ENCODE measurements at regions not wholly inside any gene's neighbourhood (a gene's known extent, or its start where the extent isn't known, plus 50 kb on each side); places are given as distances from the start of the nearest gene placed in this dataset.

GRCh38 chr3:23686519-23686918 lies 119.2 kb upstream of the UBE2E1 start:
- Histone ChIP-seq H3K27ac (ENCODE audit: control insufficient read depth, insufficient read depth, low read length) (no peak overlapping the region), H3K36me3 (ENCODE audit: control insufficient read depth in 2 of 2, extremely low read depth in 1 of 2, insufficient read depth in 2 of 2, low read length in 2 of 2) (no peaks in the 10 kb centered on the region), H3K4me1 (ENCODE audit: control insufficient read depth, extremely low read depth, insufficient read depth, low read length) (peaks cover 14% of the 10 kb centered on the region), H3K9ac (ENCODE audit: control insufficient read depth, extremely low read depth, insufficient read depth, low read length) (no peak overlapping the region), H3K4me3 (ENCODE audit: control insufficient read depth in 2 of 3, extremely low read depth in 1 of 3, insufficient read depth in 2 of 3, low read depth in 1 of 3, low read length in 3 of 3) (no peak overlapping the region), H4K20me1 (ENCODE audit: control insufficient read depth, extremely low read depth, insufficient read depth, low read length) (no peaks in the 10 kb centered on the region), H2AFZ (ENCODE audit: control insufficient read depth, low read length) (no peak overlapping the region), H3K27me3 (ENCODE audit: control insufficient read depth, extremely low read depth, insufficient read depth, low read length) (no peaks in the 10 kb centered on the region), H3K4me2 (ENCODE audit: control insufficient read depth, extremely low read depth, insufficient read depth, low read depth, low read length) (peak overlapping the region; percentile 60), H3K9me3 (ENCODE audit: control insufficient read depth, low read depth, low read length) (no peaks in the 10 kb centered on the region), H3K9me1 (ENCODE audit: control insufficient read depth, extremely low read depth, insufficient read depth, low read length) (no peaks in the 10 kb centered on the region), H3K79me2 (ENCODE audit: control insufficient read depth, insufficient read depth, low read length) (no peaks in the 10 kb centered on the region)
- TF ChIP-seq EZH2 (IDR thresholded peaks at IDR 0.05; ENCODE audit: low read length) (no peak), CTCF (optimal IDR thresholded peaks at IDR 0.05 in 1 of 3, IDR thresholded peaks at IDR 0.05 in 1 of 3, conservative IDR thresholded peaks at IDR 0.05 in 1 of 3; ENCODE audit: extremely low read depth in 1 of 3, insufficient read depth in 2 of 3, low read length in 3 of 3) (no peak)
- dilution Hi-C loops (cut with MboI; ENCODE audit: extremely low pct_ligation_motif_present, low sequenced_read_pairs), result no loop called here
- DNase-seq (ENCODE audit: low read depth, low spot score) (no peak), FAIRE-seq (no peak)

- Histone ChIP-seq H3K9ac (ENCODE audit: control insufficient read depth, extremely low read depth, insufficient read depth, low read length) (no peak overlapping the region), H3K4me3 (ENCODE audit: control insufficient read depth in 2 of 3, extremely low read depth in 1 of 3, insufficient read depth in 2 of 3, low read depth in 1 of 3, low read length in 3 of 3) (no peak overlapping the region), H3K27me3 (ENCODE audit: control insufficient read depth, extremely low read depth, insufficient read depth, low read length) (no peaks in the 10 kb centered on the region), H3K36me3 (ENCODE audit: control insufficient read depth in 2 of 2, extremely low read depth in 1 of 2, insufficient read depth in 2 of 2, low read length in 2 of 2) (no peaks in the 10 kb centered on the region), H4K20me1 (ENCODE audit: control insufficient read depth, extremely low read depth, insufficient read depth, low read length) (no peaks in the 10 kb centered on the region), H2AFZ (ENCODE audit: control insufficient read depth, low read length) (no peak overlapping the region), H3K4me1 (ENCODE audit: control insufficient read depth, extremely low read depth, insufficient read depth, low read length) (peaks cover 2% of the 10 kb centered on the region), H3K9me1 (ENCODE audit: control insufficient read depth, extremely low read depth, insufficient read depth, low read length) (no peaks in the 10 kb centered on the region), H3K27ac (ENCODE audit: control insufficient read depth, insufficient read depth, low read length) (no peak overlapping the region), H3K79me2 (ENCODE audit: control insufficient read depth, insufficient read depth, low read length) (no peaks in the 10 kb centered on the region), H3K4me2 (ENCODE audit: control insufficient read depth, extremely low read depth, insufficient read depth, low read depth, low read length) (no peak overlapping the region), H3K9me3 (ENCODE audit: control insufficient read depth, low read depth, low read length) (no peaks in the 10 kb centered on the region)
- no peak for DNase-seq (ENCODE audit: low read depth, low spot score)
- dilution Hi-C loops (cut with MboI; ENCODE audit: extremely low pct_ligation_motif_present, low sequenced_read_pairs), result no loop called here
- no peak for TF ChIP-seq EZH2 (IDR thresholded peaks at IDR 0.05; ENCODE audit: low read length)
- no peak for FAIRE-seq
Measured at GRCh38 chr3:23691357-23691895, 114.3 kb upstream of the UBE2E1 start.

GRCh38 chr3:23696842-23697241 lies 108.9 kb upstream of the UBE2E1 start:
- Histone ChIP-seq H3K4me1 (ENCODE audit: control insufficient read depth, extremely low read depth, insufficient read depth, low read length) (no peaks in the 10 kb centered on the region), H3K79me2 (ENCODE audit: control insufficient read depth, insufficient read depth, low read length) (no peaks in the 10 kb centered on the region), H3K9me3 (ENCODE audit: control insufficient read depth, low read depth, low read length) (no peaks in the 10 kb centered on the region), H3K27me3 (ENCODE audit: control insufficient read depth, extremely low read depth, insufficient read depth, low read length) (no peaks in the 10 kb centered on the region), H3K9ac (ENCODE audit: control insufficient read depth, extremely low read depth, insufficient read depth, low read length) (no peak overlapping the region), H3K4me3 (ENCODE audit: control insufficient read depth in 2 of 3, extremely low read depth in 1 of 3, insufficient read depth in 2 of 3, low read depth in 1 of 3, low read length in 3 of 3) (no peak overlapping the region), H3K36me3 (ENCODE audit: control insufficient read depth in 2 of 2, extremely low read depth in 1 of 2, insufficient read depth in 2 of 2, low read length in 2 of 2) (no peaks in the 10 kb centered on the region), H3K9me1 (ENCODE audit: control insufficient read depth, extremely low read depth, insufficient read depth, low read length) (no peaks in the 10 kb centered on the region), H3K27ac (ENCODE audit: control insufficient read depth, insufficient read depth, low read length) (no peak overlapping the region), H4K20me1 (ENCODE audit: control insufficient read depth, extremely low read depth, insufficient read depth, low read length) (no peaks in the 10 kb centered on the region), H2AFZ (ENCODE audit: control insufficient read depth, low read length) (no peak overlapping the region), H3K4me2 (ENCODE audit: control insufficient read depth, extremely low read depth, insufficient read depth, low read depth, low read length) (no peak overlapping the region)
- TF ChIP-seq CTCF (optimal IDR thresholded peaks at IDR 0.05 in 1 of 3, IDR thresholded peaks at IDR 0.05 in 1 of 3, conservative IDR thresholded peaks at IDR 0.05 in 1 of 3; ENCODE audit: extremely low read depth in 1 of 3, insufficient read depth in 2 of 3, low read length in 3 of 3) (no peak), EZH2 (IDR thresholded peaks at IDR 0.05; ENCODE audit: low read length) (no peak)
- dilution Hi-C loops (cut with MboI; ENCODE audit: extremely low pct_ligation_motif_present, low sequenced_read_pairs), result no loop called here
- FAIRE-seq (no peak), DNase-seq (ENCODE audit: low read depth, low spot score) (no peak)

Measured in keratinocyte (primary cell).